Prostate gland (tissue), 2 donors: ENCODE measurements at regions not wholly inside any gene's neighbourhood (a gene's known extent, or its start where the extent isn't known, plus 50 kb on each side); places are given as distances from the start of the nearest gene placed in this dataset.
"Not testable (repeated sequence)": the region's sequence is repeated elsewhere in the genome, so short reads cannot be mapped to it uniquely, and the experiment has no call there.

Experiments used
- DNase-seq: peaks from one replicate; pipeline ENCODE4 v3.0.0-alpha.2; 2019; ENCODE audit warnings: low spot score
- H3K27ac ChIP-seq, 2 donors: fragments of 200-600 bp; sonication (generic); 2 replicates each; pipeline ENCODE4 v1.5.1; 2017 to 2019
- H3K27me3 ChIP-seq: fragments of 200-600 bp; sonication (generic); replicated peaks from 2 replicates; pipeline ENCODE4 v1.5.1; 2019; ENCODE audit not compliant: insufficient read depth
- H3K36me3 ChIP-seq, 2 donors: fragments of 200-600 bp; sonication (generic); 1 replicate in 1 of 2; 2 replicates in 1 of 2; pipeline versions ENCODE4 v1.5.1 to v1.8.1; 2017 to 2019
- H3K4me1 ChIP-seq: fragments of 200-600 bp; sonication (generic); replicated peaks from 2 replicates; pipeline ENCODE4 v1.5.1; 2019
- H3K4me3 ChIP-seq, 2 donors: fragments of 200-600 bp; sonication (generic); 2 replicates each; pipeline ENCODE4 v1.5.1; 2017 to 2019
- H3K9me3 ChIP-seq: fragments of 200-600 bp; sonication (generic); 2 replicates; pipeline ENCODE4 v1.5.1; 2017
- POLR2A ChIP-seq: fragments of 450-650 bp; IDR thresholded peaks from one replicate; pipeline ENCODE4 v1.6.1; 2016; ENCODE audit warnings: antibody characterized with exemption, mild to moderate bottlenecking
- POLR2AphosphoS5 ChIP-seq: sonication (generic); formaldehyde crosslinking; IDR thresholded peaks from one replicate; pipeline ENCODE4 v1.6.1; 2017; ENCODE audit warnings: antibody characterized with exemption
- WGBS: methylation state at CpG from one replicate; pipeline ENCODE4 v1.1.5; 2018; 5-methylcytosine and 5-hydroxymethylcytosine counted together
- intact Hi-C: fragments of 100-400 bp; cut with DNase I; formaldehyde crosslinking; loops from one replicate; pipeline ENCODE4 v1.14.2; 2022
- TF ChIP-seq, protein P1 (sequence below), 4 experiments: fragments of 200-600 bp in 2 of 4; fragments of 450-650 bp in 2 of 4; sonication (generic) in 2 of 4; IDR thresholded peaks; 1 replicate in 3 of 4; 2 replicates in 1 of 4; pipeline ENCODE4 v1.5.1; 2016 to 2019; ENCODE audit warnings: antibody characterized with exemption in 4 of 4, mild to moderate bottlenecking in 2 of 4, moderate library complexity in 2 of 4

DNA sequence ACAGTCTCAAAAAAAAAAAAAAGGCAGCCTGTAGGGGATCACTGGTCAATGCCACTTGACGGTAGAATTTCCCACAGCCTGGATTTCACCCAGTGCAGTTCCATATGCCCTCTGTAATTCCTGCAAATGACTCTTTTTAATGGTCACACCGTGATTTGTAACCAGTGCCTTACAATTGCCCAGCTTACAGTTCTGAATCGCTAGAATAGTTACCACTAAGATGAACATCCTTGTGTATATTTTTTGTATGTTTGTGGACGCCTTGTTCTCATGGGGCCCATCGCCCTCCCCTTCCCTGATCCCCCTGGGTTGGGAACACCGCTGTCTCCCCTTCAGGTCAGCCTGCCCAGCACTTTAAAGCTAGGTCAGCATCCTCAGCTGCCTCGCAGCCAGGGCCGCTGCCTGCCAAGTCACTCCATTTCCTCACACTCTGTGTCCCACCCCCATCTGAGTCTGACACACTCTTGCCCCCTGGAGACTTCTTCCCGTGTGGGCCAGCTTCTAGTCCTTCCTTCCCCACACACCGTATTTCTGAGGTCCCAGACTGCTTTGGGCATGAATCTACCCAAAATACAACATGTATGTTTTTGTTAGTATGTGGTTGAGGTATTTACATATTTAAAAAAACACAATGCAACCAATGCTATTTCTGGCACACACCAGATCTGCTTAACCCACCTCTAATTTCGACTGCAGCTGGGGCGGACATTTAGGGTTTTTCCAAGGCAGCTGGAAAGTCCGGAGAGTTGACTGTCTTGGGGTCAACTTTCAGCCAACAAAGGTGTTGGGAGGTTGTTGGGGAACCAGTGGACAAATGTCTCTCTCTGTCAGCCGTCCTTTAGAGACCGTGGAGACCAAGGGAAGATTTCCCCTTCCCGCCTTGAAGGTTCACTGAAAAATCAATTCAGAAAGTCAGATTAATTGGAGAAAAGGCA, 120.5 kb upstream of the NEK6 start:
- WGBS = 81% methylated on average over 16 of the region's 16 CpGs
- H3K27me3 ChIP-seq = no peaks in the 10 kb centered on the region
- no peaks in the 10 kb centered on the region for H3K36me3 ChIP-seq
- DNase-seq = no peak
- TF ChIP-seq POLR2A (no peak), POLR2AphosphoS5 (no peak)
- TF ChIP-seq, protein P1, sequence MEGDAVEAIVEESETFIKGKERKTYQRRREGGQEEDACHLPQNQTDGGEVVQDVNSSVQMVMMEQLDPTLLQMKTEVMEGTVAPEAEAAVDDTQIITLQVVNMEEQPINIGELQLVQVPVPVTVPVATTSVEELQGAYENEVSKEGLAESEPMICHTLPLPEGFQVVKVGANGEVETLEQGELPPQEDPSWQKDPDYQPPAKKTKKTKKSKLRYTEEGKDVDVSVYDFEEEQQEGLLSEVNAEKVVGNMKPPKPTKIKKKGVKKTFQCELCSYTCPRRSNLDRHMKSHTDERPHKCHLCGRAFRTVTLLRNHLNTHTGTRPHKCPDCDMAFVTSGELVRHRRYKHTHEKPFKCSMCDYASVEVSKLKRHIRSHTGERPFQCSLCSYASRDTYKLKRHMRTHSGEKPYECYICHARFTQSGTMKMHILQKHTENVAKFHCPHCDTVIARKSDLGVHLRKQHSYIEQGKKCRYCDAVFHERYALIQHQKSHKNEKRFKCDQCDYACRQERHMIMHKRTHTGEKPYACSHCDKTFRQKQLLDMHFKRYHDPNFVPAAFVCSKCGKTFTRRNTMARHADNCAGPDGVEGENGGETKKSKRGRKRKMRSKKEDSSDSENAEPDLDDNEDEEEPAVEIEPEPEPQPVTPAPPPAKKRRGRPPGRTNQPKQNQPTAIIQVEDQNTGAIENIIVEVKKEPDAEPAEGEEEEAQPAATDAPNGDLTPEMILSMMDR (IDR thresholded peaks at IDR 0.05) = no peak
- H3K9me3 ChIP-seq = no peaks in the 10 kb centered on the region
- no peak overlapping the region for H3K4me3 ChIP-seq
- H3K27ac ChIP-seq = no peak overlapping the region
- intact Hi-C loops = no loop called here
- H3K4me1 ChIP-seq = no peaks in the 10 kb centered on the region

DNA sequence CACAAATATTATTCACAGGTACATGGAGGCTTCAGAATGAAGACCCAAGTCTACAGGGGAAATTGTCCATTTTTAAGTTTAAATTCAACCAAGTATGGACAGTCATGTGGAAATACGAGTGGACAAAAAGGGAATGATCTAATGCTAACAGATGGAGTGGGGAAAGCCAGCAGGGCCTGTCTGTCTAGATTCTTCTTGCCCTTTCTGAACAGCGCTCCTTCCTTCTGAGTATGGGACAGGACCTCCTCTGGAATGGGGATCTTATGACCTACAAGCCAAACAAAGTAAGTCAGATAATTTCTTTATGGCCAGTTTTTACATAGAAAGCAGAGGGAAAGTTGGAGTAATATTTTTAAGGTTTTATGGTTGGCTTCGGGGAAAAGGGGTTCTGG, 119.8 kb upstream of the NEK6 start:
- no peaks in the 10 kb centered on the region for H3K27me3 ChIP-seq
- H3K9me3 ChIP-seq = no peaks in the 10 kb centered on the region
- no peak for DNase-seq
- no peak for TF ChIP-seq POLR2AphosphoS5
- no peaks in the 10 kb centered on the region for H3K4me1 ChIP-seq
- H3K36me3 ChIP-seq = no peaks in the 10 kb centered on the region
- no peak overlapping the region for H3K4me3 ChIP-seq
- intact Hi-C loops = no loop called here
- 66% methylated on average over 3 of the region's 3 CpGs for WGBS
- no peak overlapping the region for H3K27ac ChIP-seq

DNA sequence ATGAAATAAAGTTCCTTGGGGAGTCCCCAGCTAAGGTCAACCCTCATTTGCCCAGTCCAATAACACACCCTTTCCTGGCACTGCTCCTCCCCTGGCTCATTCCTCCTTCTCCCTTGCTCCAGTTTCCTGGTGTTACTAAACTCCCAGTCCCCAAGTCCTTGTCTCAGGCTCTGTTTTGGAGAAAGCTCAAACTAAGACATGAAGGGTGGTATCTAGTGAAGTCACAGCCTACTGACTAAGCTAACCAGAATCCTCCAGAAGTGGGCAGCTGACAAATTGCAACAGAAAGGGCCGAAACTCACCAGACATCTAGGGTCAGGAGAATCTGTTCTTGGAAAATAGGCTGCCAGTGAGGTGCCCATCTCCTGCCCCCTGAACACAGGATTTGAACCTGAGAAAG, 118.7 kb upstream of the NEK6 start:
- 100% methylated on average over 1 of the region's 1 CpG for WGBS
- no peak overlapping the region for H3K27ac ChIP-seq
- H3K27me3 ChIP-seq = no peaks in the 10 kb centered on the region
- H3K36me3 ChIP-seq = no peaks in the 10 kb centered on the region
- H3K4me3 ChIP-seq = no peak overlapping the region
- DNase-seq = no peak
- no peaks in the 10 kb centered on the region for H3K9me3 ChIP-seq
- intact Hi-C loops = no loop called here
- TF ChIP-seq, protein P1 (IDR thresholded peaks at IDR 0.05) = no peak
- TF ChIP-seq POLR2A (no peak), POLR2AphosphoS5 (no peak)
- no peaks in the 10 kb centered on the region for H3K4me1 ChIP-seq

- Histone ChIP-seq H3K4me1 (no peaks in the 10 kb centered on the region), H3K4me3 (no peak overlapping the region), H3K27me3 (no peaks in the 10 kb centered on the region), H3K9me3 (no peaks in the 10 kb centered on the region), H3K27ac (no peak overlapping the region), H3K36me3 (no peaks in the 10 kb centered on the region)
- WGBS = 82% methylated on average over 6 of the region's 6 CpGs
- no peak for DNase-seq
- TF ChIP-seq POLR2A (no peak), POLR2AphosphoS5 (no peak)
- TF ChIP-seq, protein P1 (IDR thresholded peaks at IDR 0.05) = no peak
- intact Hi-C loops = no loop called here
Measured at GRCh38 chr9:124140941-124141568, 116.7 kb upstream of the NEK6 start.

GRCh38 chr9:124144561-124145123, 113.1 kb upstream of the NEK6 start:
- H3K9me3 ChIP-seq, H3K36me3 ChIP-seq, H3K27ac ChIP-seq, H3K4me1 ChIP-seq, H3K27me3 ChIP-seq, intact Hi-C loops, DNase-seq, H3K4me3 ChIP-seq: not testable (repeated sequence)
- 66% methylated on average over 10 of the region's 10 CpGs for WGBS
